ENCODE measurements at regions not wholly inside any gene's neighbourhood (a gene's known extent, or its start where the extent isn't known, plus 50 kb on each side); places are given as distances from the start of the nearest gene placed in this dataset.

- TF ChIP-seq POLR2A (IDR thresholded peaks at IDR 0.05; ENCODE audit: low read length) (no peak), GATA1 (IDR thresholded peaks at IDR 0.05; ENCODE audit: low read depth, low read length) (no peak)
Measured at GRCh38 chr5:63877961-63878360, 84.3 kb downstream of the HTR1A start.
